22Rv1 (cell line): ENCODE measurements at regions not wholly inside any gene's neighbourhood (a gene's known extent, or its start where the extent isn't known, plus 50 kb on each side); places are given as distances from the start of the nearest gene placed in this dataset.

Experiments
- CTCF ChIP-seq: fragments of 450-650 bp; IDR thresholded peaks from 2 replicates; pipeline ENCODE4 v1.5.1; 2017; ENCODE audit warnings: mild to moderate bottlenecking
- ZFX ChIP-seq: fragments of 450-650 bp; IDR thresholded peaks from 2 replicates; pipeline ENCODE4 v1.6.1; 2017; ENCODE audit warnings: antibody characterized with exemption, borderline replicate concordance

- no peak for TF ChIP-seq CTCF
- TF ChIP-seq ZFX = no peak
Observed at GRCh38 chr10:36280321-36280741, 638.2 kb upstream of the FZD8 start.
